PC-3 (cell line): ENCODE measurements at regions not wholly inside any gene's neighbourhood (a gene's known extent, or its start where the extent isn't known, plus 50 kb on each side); places are given as distances from the start of the nearest gene placed in this dataset.

ENCODE experiments used
- ATAC-seq: fragments of 200-7000 bp; cut with Tn5 transposase; 2 replicates; pipeline ENCODE4 v1.9.1; 2020; ENCODE audit warnings: mild to moderate bottlenecking, moderate library complexity
- BruUV-seq: library from RNA; stranded (reverse); fragments of 400-500 nt; replicated peaks from 2 replicates; lab custom pipeline; 2021; lab: Mats Ljungman, UMichigan
- CTCF ChIA-PET: fragments of 300-600 bp; sonication (Branson Sonifier 250); formaldehyde crosslinking; loops from one replicate; lab custom pipeline; 2022; ENCODE audit warnings: antibody characterized with exemption; lab: Charles Lee
- POLR2A ChIA-PET: fragments of 300-600 bp; sonication (Branson Sonifier 250); formaldehyde crosslinking; loops from one replicate; lab custom pipeline; 2022; ENCODE audit warnings: antibody characterized with exemption; ENCODE audit not compliant: unreplicated experiment; lab: Charles Lee
- DNase-seq: peaks from one replicate; pipeline ENCODE4 v3.0.0-alpha.2; 2015
- H2AFZ ChIP-seq: fragments of 300-600 bp; sonication (generic); 2 replicates; pipeline ENCODE4 v1.6.0; 2016; ENCODE audit warnings: antibody characterized with exemption, low read length
- H3F3A ChIP-seq: fragments of 300-600 bp; sonication (generic); one replicate; pipeline ENCODE4 v1.6.0; 2017; ENCODE audit warnings: antibody characterized with exemption, low read length, control low read depth, mild to moderate bottlenecking; ENCODE audit not compliant: unreplicated experiment
- H3K27ac ChIP-seq: fragments of 300-600 bp; sonication (generic); 2 replicates; pipeline ENCODE4 v1.5.1; 2016; ENCODE audit warnings: mild to moderate bottlenecking, low read length
- H3K27me3 ChIP-seq: fragments of 300-600 bp; sonication (generic); 2 replicates; pipeline ENCODE4 v1.6.1; 2016; ENCODE audit warnings: low read length, mixed read lengths
- H3K36me3 ChIP-seq: fragments of 300-600 bp; sonication (generic); 2 replicates; pipeline ENCODE4 v1.6.1; 2016; ENCODE audit warnings: low read depth, mixed run types, low read length, mixed read lengths
- H3K4me1 ChIP-seq: fragments of 300-600 bp; sonication (generic); 2 replicates; pipeline ENCODE4 v1.5.1; 2016; ENCODE audit warnings: low read length; ENCODE audit not compliant: insufficient read depth
- H3K4me2 ChIP-seq: fragments of 300-600 bp; sonication (generic); 2 replicates; pipeline ENCODE4 v1.6.0; 2016; ENCODE audit warnings: low read length
- H3K4me3 ChIP-seq: fragments of 300-600 bp; sonication (generic); 2 replicates; pipeline ENCODE4 v1.5.1; 2016; ENCODE audit warnings: mild to moderate bottlenecking, low read length, mixed read lengths
- H3K79me2 ChIP-seq: fragments of 300-600 bp; sonication (generic); 2 replicates; pipeline ENCODE4 v1.6.1; 2017; ENCODE audit warnings: low read length, mixed read lengths
- H3K9ac ChIP-seq: fragments of 300-600 bp; sonication (generic); 2 replicates; pipeline ENCODE4 v1.6.0; 2016; ENCODE audit warnings: mild to moderate bottlenecking, low read length
- H3K9me2 ChIP-seq: fragments of 300-600 bp; sonication (generic); replicated peaks from 2 replicates; pipeline ENCODE4 v1.6.1; 2016; ENCODE audit warnings: mixed run types, low read length, mixed read lengths
- H3K9me3 ChIP-seq: fragments of 300-600 bp; sonication (generic); 2 replicates; pipeline ENCODE4 v1.6.1; 2016; ENCODE audit warnings: low read length, mixed read lengths
- H4K20me1 ChIP-seq: fragments of 300-600 bp; sonication (generic); 2 replicates; pipeline ENCODE4 v1.6.1; 2016; ENCODE audit warnings: low read length, mixed read lengths
- EZH2 ChIP-seq: fragments of 300-600 bp; sonication (generic); IDR thresholded peaks from one replicate; pipeline ENCODE4 v1.6.1; 2017; ENCODE audit warnings: antibody characterized with exemption, mild to moderate bottlenecking, low read length; ENCODE audit not compliant: unreplicated experiment
- EZH2phosphoT487 ChIP-seq: fragments of 300-600 bp; sonication (generic); IDR thresholded peaks from 2 replicates; pipeline ENCODE4 v1.6.1; 2018; ENCODE audit warnings: mild to moderate bottlenecking, antibody characterized with exemption, low read length, borderline replicate concordance
- intact Hi-C: fragments of 100-400 bp; cut with micrococcal nuclease; formaldehyde crosslinking; loops from 2 replicates; pipeline ENCODE4 v1.9.0; 2023
- TF ChIP-seq, protein P1 (sequence below): fragments of 300-600 bp; sonication (generic); conservative IDR thresholded peaks from 2 replicates; pipeline ENCODE4 v1.5.1; 2017; ENCODE audit warnings: antibody characterized with exemption, low read depth, mild to moderate bottlenecking, low read length

DNA sequence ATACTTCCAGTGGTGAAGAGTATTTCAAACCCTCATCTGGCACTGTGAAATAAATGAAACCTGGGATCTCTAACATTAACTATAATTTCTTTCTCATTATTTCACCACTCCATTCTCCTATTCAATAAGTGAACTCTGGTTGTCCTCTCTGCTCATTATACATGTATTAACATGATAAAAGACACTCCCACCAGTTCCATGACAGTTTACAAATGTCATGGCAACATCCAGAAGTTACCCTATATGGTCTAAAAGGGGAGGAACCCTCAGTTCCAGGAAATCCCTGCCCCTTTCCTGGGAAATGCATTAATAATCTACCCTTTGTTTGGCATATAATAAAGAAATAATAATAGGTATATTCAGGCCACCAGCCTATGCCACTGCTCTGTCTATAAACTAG lies 62.7 kb upstream of the BRINP3 start:
- Histone ChIP-seq H3K4me2 (no peak overlapping the region), H3K4me3 (no peak overlapping the region), H3K9ac (no peak overlapping the region), H3K27me3 (peaks cover 20% of the 10 kb centered on the region), H3K27ac (no peak overlapping the region), H3K79me2 (no peaks in the 10 kb centered on the region), H3K36me3 (no peaks in the 10 kb centered on the region), H3K9me2 (no peaks in the 10 kb centered on the region), H3K4me1 (no peaks in the 10 kb centered on the region), H4K20me1 (no peaks in the 10 kb centered on the region), H2AFZ (no peak overlapping the region), H3K9me3 (no peaks in the 10 kb centered on the region), H3F3A (no peaks in the 10 kb centered on the region)
- TF ChIP-seq EZH2 (no peak), EZH2phosphoT487 (no peak)
- TF ChIP-seq, protein P1, sequence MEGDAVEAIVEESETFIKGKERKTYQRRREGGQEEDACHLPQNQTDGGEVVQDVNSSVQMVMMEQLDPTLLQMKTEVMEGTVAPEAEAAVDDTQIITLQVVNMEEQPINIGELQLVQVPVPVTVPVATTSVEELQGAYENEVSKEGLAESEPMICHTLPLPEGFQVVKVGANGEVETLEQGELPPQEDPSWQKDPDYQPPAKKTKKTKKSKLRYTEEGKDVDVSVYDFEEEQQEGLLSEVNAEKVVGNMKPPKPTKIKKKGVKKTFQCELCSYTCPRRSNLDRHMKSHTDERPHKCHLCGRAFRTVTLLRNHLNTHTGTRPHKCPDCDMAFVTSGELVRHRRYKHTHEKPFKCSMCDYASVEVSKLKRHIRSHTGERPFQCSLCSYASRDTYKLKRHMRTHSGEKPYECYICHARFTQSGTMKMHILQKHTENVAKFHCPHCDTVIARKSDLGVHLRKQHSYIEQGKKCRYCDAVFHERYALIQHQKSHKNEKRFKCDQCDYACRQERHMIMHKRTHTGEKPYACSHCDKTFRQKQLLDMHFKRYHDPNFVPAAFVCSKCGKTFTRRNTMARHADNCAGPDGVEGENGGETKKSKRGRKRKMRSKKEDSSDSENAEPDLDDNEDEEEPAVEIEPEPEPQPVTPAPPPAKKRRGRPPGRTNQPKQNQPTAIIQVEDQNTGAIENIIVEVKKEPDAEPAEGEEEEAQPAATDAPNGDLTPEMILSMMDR, result no peak
- ATAC-seq (no peak), DNase-seq (no peak)
- intact Hi-C loops, result no loop called here
- BruUV-seq, result no TSS peak
- ChIA-PET POLR2A (no interaction called here), CTCF (no interaction called here)

DNA sequence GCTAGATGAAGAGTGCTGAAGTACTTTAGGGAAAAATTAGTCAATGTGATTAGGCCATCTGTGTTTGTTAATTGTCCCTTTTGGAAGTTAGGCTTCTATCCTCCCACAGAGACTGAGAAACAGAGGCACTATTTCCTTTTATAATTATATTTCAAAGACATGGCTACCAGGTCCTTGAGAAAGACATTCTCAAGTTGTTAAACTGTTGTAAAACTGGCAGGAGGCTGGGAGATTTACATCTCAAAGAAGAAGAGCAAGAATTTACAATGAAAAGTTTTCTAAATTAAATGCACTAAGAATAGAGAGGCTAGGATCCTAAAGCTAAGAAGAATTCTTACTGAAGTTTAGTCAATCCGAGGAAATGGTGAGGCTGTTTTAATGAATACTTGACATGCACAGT lies 74.0 kb upstream of the BRINP3 start:
- TF ChIP-seq, protein P1, result no peak
- no peak for TF ChIP-seq EZH2
- no peak for TF ChIP-seq EZH2phosphoT487
- Histone ChIP-seq H3K4me2 (no peak overlapping the region), H3F3A (no peaks in the 10 kb centered on the region), H2AFZ (no peak overlapping the region), H3K9ac (no peak overlapping the region), H3K9me3 (no peaks in the 10 kb centered on the region), H3K27ac (no peak overlapping the region), H3K4me3 (no peak overlapping the region), H3K36me3 (no peaks in the 10 kb centered on the region), H3K79me2 (no peaks in the 10 kb centered on the region), H4K20me1 (no peaks in the 10 kb centered on the region), H3K27me3 (peaks cover 22% of the 10 kb centered on the region), H3K9me2 (no peaks in the 10 kb centered on the region), H3K4me1 (no peaks in the 10 kb centered on the region)
- ATAC-seq (no peak), DNase-seq (no peak)
- CTCF ChIA-PET, result no interaction called here
- no TSS peak for BruUV-seq
- POLR2A ChIA-PET, result no interaction called here
- intact Hi-C loops, result no loop called here

DNA sequence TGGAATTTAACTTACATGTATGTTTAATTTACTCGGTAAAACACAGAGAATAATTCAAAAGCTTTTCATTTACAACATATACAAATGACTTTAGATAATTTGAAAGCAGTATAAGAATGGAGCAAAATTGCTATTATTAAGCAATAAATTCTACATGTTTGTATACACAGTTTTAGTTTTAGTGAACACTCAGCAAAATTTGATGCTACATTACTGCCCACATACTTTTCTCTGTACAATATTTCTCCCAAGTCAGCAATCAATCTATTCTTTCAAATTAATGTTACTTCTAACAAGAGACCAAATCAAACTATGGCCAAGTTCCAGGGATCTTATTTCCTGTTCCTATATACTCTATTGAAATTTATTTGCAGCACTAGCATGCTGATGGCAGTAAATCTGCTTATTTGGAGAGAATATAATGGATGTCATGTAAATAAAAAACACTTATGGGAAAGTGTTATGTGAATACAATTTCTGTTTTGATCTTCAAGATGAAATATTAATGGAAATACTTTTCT lies 82.6 kb upstream of the BRINP3 start:
- Histone ChIP-seq H3K9ac (no peak overlapping the region), H3K9me2 (no peaks in the 10 kb centered on the region), H3K4me1 (no peaks in the 10 kb centered on the region), H4K20me1 (no peaks in the 10 kb centered on the region), H3K27ac (no peak overlapping the region), H3K9me3 (no peaks in the 10 kb centered on the region), H3K27me3 (peaks cover 4% of the 10 kb centered on the region; the same call in 1 of the 2 replicates), H3K4me2 (no peak overlapping the region), H3F3A (no peaks in the 10 kb centered on the region), H3K36me3 (no peaks in the 10 kb centered on the region), H3K79me2 (no peaks in the 10 kb centered on the region), H3K4me3 (no peak overlapping the region), H2AFZ (no peak overlapping the region)
- DNase-seq (no peak), ATAC-seq (no peak)
- TF ChIP-seq, protein P1, result no peak
- TF ChIP-seq EZH2, result no peak
- TF ChIP-seq EZH2phosphoT487, result no peak
- CTCF ChIA-PET, result no interaction called here
- POLR2A ChIA-PET, result no interaction called here
- intact Hi-C loops, result no loop called here
- BruUV-seq, result no TSS peak
